Neural crest cell (in vitro differentiated cells): ENCODE measurements at regions not wholly inside any gene's neighbourhood (a gene's known extent, or its start where the extent isn't known, plus 50 kb on each side); places are given as distances from the start of the nearest gene placed in this dataset.

Experiments used
- DNase-seq: peaks from one replicate; pipeline ENCODE4 v3.0.0; 2021; ENCODE audit warnings: low read depth, mixed read lengths, low spot score
- H3K27ac Mint-ChIP-seq: one replicate; pipeline ENCODE4 v1.8.0; 2021; ENCODE audit warnings: mild to moderate bottlenecking, mixed read lengths; ENCODE audit not compliant: unreplicated experiment
- H3K27me3 Mint-ChIP-seq: 2 replicates; pipeline ENCODE4 v1.8.0; 2021; ENCODE audit warnings: low read depth, mild to moderate bottlenecking, mixed read lengths
- H3K36me3 Mint-ChIP-seq: 2 replicates; pipeline ENCODE4 v1.8.0; 2021; ENCODE audit warnings: low read depth, mild to moderate bottlenecking, mixed read lengths
- H3K4me1 Mint-ChIP-seq: 2 replicates; pipeline ENCODE4 v1.8.0; 2021; ENCODE audit warnings: mixed read lengths
- H3K4me3 Mint-ChIP-seq: one replicate; pipeline ENCODE4 v1.8.0; 2021; ENCODE audit warnings: mild to moderate bottlenecking, mixed read lengths
- H3K9me3 Mint-ChIP-seq: 2 replicates; pipeline ENCODE4 v1.8.0; 2021; ENCODE audit warnings: mixed read lengths
- CTCF ChIP-seq: fragments of 200-600 bp; sonication (generic); conservative IDR thresholded peaks from 2 replicates; pipeline ENCODE4 v1.5.0; 2021; ENCODE audit warnings: antibody characterized with exemption, mild to moderate bottlenecking

- H3K36me3 Mint-ChIP-seq = peaks cover 4% of the 10 kb centered on the region
- no peak overlapping the region for H3K4me3 Mint-ChIP-seq
- DNase-seq = no peak
- no peak for TF ChIP-seq CTCF
- H3K27me3 Mint-ChIP-seq = no peaks in the 10 kb centered on the region
- H3K4me1 Mint-ChIP-seq = peaks cover 5% of the 10 kb centered on the region
- no peak overlapping the region for H3K27ac Mint-ChIP-seq
- peaks cover 8% of the 10 kb centered on the region for H3K9me3 Mint-ChIP-seq
Observed at GRCh38 chr18:39487932-39488331, 1922.3 kb upstream of the CELF4 start.

GRCh38 chr18:39486268-39486667 is 1920.7 kb upstream of the CELF4 start:
- Mint-ChIP-seq H3K4me3 (no peak overlapping the region), H3K27ac (no peak overlapping the region), H3K27me3 (no peaks in the 10 kb centered on the region), H3K36me3 (no peaks in the 10 kb centered on the region), H3K4me1 (peaks cover 5% of the 10 kb centered on the region), H3K9me3 (peaks cover 2% of the 10 kb centered on the region)
- TF ChIP-seq CTCF = no peak
- DNase-seq = no peak

- DNase-seq = no peak
- Mint-ChIP-seq H3K36me3 (no peaks in the 10 kb centered on the region), H3K4me3 (no peak overlapping the region), H3K4me1 (peaks cover 5% of the 10 kb centered on the region), H3K27me3 (no peaks in the 10 kb centered on the region), H3K9me3 (peaks cover 2% of the 10 kb centered on the region), H3K27ac (no peak overlapping the region)
- TF ChIP-seq CTCF = no peak
Observed at GRCh38 chr18:39485696-39486095, 1920.1 kb upstream of the CELF4 start.

- Mint-ChIP-seq H3K36me3 (no peaks in the 10 kb centered on the region), H3K4me1 (no peaks in the 10 kb centered on the region), H3K27ac (no peak overlapping the region), H3K27me3 (no peaks in the 10 kb centered on the region), H3K4me3 (no peak overlapping the region), H3K9me3 (no peaks in the 10 kb centered on the region)
- TF ChIP-seq CTCF = no peak
- no peak for DNase-seq
Observed at GRCh38 chr18:39481281-39481680, 1915.7 kb upstream of the CELF4 start.

- no peaks in the 10 kb centered on the region for H3K9me3 Mint-ChIP-seq
- DNase-seq = no peak
- no peak for TF ChIP-seq CTCF
- H3K27me3 Mint-ChIP-seq = no peaks in the 10 kb centered on the region
- H3K4me3 Mint-ChIP-seq = no peak overlapping the region
- H3K27ac Mint-ChIP-seq = no peak overlapping the region
- H3K36me3 Mint-ChIP-seq = no peaks in the 10 kb centered on the region
- no peaks in the 10 kb centered on the region for H3K4me1 Mint-ChIP-seq
Observed at GRCh38 chr18:39480494-39481195, 1915.0 kb upstream of the CELF4 start.
